ENCODE measurements at regions not wholly inside any gene's neighbourhood (a gene's known extent, or its start where the extent isn't known, plus 50 kb on each side); places are given as distances from the start of the nearest gene placed in this dataset.
"Not testable (repeated sequence)": the region's sequence is repeated elsewhere in the genome, so short reads cannot be mapped to it uniquely, and the experiment has no call there.

GRCh38 chr3:90086297-90086696 is 978.9 kb downstream of the EPHA3 start:
- not testable (repeated sequence) for DNase-seq

DNA sequence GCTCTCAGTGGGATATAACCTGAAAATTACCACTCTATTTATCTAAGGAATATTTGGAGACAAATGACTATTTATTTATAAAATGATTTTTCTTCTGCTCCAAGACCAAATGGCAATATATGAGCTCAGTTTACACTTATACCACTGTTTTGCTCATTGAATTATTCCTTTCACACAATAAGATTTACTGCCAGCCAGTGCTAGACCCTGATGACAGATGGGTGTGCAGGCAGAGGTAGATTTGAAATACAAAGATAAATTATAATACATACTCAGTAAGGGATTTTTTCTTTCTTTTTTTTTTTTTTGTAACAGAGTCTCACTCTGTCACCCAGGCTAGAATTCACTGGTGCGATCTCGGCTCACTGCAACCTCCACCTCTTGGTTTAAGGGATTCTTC is 980.3 kb downstream of the EPHA3 start:
- DNase-seq: no peak

DNA sequence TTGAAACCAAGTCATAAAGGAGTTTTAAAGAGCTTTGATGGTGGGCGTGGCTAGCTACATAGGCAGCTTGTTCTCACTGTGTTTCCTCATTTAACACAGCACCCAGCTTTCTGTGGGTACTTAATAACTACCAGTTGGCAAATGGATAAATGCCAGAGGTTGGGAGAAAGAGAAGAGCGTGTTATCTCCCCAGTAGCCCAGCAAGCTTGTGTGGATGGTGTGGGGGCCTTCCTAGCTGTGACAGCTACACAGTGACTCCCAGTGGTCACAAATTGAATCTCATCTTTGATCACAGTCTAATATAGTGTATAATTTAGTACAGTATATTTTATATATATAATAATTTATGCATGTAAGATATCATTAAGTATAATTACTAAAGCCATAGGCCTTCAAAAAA is 984.1 kb downstream of the EPHA3 start:
- DNase-seq: peak; percentile 45 to 62

GRCh38 chr3:90092994-90093393 is 985.6 kb downstream of the EPHA3 start:
- DNase-seq: peak; percentile 1 to 36

DNA sequence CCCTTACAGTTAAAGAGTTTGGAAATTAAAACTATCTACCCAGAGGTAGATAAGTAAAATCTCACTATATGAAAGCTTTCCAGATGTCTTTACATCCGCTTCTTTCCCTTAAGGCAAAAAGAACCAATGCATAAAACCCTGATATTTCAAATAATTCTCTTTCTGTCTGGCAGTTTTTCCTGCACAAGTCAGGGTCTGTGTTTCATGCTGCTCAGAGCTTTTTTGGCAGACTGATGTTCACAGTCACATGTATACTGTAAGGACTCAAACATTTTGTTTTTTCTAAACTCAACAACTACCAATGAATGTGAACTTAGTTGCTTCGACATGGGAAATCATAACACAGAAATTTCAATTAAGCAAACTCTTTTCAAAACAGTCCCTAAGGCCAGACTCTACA is 988.4 kb downstream of the EPHA3 start:
- no peak for DNase-seq

DNA sequence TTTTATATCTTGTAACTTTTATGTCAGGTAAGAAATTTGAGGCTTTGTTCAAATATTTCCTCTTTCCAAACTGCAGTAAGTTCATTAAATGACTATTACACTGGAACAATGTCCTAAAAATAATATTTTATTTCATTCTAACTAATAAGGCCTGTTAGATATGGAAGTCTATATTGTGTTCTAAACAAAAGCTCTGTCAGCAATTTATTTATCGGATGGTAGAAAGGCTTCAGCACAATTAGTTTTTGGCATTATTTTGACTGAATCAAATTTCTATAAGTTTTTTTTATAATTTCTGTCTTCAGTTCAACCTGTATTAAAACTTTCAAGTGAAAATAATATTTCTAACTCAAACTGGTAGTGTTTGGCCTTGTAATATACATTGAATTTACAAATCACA is 992.1 kb downstream of the EPHA3 start:
- no peak for DNase-seq

DNA sequence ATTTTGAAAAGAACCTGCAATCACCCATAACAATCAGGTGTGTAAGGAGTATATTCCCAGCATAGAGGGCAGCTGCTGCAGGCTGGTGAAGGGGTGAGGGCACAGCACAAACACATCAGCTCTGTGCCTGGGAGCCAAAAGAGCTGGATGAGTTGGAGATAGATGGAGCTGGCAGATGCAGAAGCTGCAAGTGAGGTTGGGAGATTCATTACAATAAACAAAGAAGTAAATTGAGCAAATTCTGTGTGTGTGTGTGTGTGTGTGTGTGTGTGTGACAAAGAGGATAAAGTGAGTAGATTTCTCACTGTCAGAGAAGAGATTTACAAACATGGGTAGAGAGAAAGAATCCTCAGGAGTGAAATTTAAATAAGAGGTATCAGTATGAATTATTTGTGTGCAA is 994.7 kb downstream of the EPHA3 start:
- DNase-seq: no peak

DNA sequence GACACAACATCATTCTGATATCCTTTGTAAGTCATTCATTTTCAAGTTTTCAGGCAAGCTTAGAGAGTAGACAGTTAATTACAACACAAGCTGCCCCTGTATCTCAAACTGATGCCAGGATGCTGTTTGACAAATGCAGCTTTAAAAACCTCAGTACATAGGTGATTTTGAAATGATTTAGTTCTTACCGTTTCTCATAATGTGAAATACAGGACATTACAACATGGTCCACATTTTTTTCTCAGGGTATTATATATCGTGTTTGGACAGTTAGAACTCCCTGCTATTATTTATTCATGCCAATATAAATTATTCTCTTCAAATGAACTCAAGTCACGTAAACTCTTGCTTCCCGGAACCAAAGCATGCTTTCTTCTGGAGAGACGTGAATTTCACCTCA is 1013.9 kb downstream of the EPHA3 start:
- DNase-seq: no peak

- DNase-seq: no peak
Observed at GRCh38 chr3:90128391-90128790, 1021.0 kb downstream of the EPHA3 start.

DNA sequence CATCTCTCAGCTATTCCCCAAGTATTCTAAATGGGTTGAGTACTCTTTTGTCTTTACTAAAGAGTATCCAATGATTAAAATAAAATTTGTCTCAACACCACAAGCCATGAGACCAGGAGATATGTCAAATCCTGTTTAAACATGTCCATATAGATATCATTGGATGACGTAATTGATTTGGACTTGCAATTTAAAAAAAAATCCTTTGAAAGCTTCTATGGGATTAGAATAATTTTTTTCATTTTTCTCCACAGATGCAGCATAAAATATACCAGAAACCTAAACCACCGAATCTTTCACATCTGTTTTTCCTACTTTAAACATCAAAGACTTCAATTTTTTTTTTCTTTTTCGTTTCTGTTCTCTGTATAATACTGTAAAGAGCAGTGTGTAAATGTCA is 1022.3 kb downstream of the EPHA3 start:
- DNase-seq: no peak

GRCh38 chr3:90132197-90132596 is 1024.8 kb downstream of the EPHA3 start:
- DNase-seq: no peak

DNA sequence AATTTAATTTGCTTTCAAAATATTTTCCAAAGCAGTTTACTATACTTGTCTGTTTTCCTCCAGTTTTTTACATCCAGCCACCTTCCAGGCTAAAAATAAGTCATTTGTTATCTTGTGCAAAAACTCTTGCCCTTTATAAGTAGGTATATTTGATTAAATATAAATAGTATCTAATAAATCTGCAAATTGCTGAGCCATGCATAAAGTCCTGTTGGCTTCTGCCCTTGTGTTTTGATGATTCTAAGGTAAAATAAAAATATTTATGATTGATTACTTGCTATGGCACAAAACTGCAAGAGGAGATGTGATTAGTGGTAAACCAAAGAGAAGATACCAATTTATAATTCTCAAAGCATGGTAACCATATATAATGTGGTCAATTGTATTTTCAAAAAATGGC is 1026.7 kb downstream of the EPHA3 start:
- no peak for DNase-seq

DNA sequence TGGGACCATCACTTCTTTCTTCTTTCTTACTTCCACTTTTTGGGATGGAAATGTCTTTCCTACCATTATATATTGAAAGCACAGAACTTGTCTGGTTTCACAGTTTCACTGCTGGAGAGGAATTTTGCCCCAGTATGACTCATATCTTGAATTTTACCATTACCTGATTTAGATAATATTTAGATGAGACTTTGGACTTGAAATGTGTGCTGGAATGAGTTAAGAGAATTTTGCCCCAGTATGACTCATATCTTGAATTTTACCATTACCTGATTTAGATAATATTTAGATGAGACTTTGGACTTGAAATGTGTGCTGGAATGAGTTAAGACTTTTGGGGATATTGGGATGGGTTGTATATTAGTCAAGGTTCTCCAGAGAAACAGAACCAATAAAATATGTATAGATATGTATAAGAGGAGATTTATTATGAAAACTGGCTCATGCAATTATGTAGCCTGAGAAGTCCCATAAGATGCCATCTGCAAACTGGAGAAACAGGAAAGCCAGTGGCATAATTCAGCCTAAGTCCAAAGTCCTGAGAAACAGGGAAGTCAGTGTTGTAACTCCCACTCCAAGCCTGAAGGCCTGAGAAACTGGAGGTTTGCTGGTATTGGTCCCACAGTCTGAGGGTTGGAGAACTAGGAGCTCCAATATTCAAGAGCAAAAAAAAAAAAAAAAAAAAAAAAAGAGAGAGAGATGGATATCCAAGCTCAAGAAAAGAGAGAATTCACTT is 1029.2 kb downstream of the EPHA3 start:
- DNase-seq: no peak

DNA sequence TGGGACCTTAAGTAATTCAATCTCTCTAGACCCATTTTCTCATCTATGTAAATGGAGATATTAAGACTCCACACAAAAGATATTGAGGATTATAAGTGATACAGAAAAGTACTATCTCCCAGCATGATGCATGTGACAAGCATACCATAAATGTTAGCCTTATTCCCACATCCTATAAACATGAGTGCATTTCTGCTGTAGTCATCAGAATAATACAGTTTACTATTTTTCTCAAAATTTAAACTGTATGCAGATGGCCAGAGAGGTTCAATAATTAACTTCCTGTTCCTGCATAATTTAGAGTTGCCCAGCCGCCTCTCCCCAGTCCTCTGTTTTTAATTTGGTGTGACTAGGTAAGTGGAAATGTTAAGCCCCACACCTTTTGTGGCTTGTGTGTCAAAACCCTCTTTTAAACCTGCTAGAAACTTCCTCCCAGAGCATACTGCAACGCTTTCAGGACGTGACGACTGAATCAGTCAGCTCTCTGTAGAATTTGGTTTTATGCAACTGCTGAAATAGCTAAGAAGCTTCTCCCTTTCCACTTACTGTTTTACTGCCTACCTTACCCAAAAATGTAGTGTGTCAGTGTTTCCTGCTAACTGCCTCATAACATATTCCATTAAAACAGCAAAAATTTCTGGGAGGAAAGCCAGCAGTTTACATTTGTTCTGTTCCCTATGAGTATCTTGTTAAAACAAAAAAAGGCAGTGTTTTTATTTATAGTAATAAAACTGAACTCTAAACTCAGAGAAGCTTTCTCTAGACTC is 1037.9 kb downstream of the EPHA3 start:
- DNase-seq: no peak

DNA sequence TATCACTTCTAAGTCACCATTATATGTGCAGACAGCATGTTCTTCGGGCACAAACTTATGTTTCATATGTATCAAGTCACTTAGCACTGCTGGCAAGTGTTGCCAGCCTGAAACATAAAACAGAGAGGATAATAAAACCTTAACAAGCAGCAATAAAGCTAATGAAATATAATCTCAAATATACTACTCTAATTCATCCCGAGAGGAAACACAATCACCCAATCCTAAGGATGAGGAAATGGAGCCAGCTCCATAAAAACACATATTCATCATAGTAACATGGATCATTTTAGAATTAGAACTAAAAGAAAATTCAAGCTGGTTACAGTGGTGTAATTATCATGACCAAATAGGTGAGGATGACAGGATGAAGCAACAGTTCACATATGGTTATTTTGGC is 1072.7 kb downstream of the EPHA3 start:
- no peak for DNase-seq

DNA sequence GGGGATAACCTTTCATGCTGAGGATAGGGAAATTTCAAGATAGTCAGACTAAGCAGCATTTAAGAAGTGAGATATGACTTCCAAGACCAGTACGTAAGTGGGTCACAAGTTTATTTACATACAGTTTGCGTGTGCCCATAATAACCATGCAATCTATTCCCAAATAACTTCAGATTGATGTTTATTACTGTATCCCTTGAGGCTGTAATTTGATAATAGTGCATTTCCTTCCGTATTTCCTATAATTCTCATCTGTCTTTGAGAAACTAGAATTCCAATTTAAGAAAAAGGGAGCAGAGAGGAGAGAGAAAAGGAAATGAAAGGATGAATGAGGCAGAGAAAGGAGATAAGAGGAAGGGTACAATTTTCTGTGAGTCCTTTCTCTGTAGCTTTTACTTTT is 1073.1 kb downstream of the EPHA3 start:
- DNase-seq: no peak

DNA sequence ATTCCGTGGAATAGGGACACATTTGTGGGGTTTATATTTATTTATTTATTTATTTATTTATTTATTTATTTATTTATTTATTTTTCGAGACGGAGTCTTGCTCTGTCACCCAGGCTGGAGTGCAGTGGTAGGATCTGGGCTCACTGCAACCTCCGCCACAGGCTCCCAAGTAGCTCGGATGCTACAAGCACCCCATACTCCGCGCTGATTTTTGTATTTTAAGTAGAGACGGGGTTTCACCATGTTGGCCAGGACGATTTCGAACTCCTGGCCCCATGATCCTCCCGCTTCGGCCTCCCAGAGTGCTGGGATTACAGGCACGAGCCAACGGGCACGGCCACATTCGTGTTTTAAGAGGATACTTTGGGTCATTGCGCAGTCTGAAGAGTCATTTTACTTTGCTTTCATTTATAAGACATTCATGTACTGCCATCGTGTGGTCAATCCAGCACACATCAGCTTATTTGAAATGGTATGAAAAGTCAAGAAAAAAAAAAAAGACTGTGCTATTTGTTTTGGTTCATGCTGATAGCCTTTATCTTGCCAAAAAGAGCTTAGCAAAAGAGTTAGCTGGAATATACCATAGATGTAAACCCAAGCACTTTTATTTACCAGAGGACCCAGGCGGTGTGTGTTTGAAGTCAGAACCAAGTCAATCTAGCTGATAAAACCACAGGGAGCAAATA is 1075.0 kb downstream of the EPHA3 start:
- DNase-seq: peak in 1 of 2 experiments; percentile 31

DNA sequence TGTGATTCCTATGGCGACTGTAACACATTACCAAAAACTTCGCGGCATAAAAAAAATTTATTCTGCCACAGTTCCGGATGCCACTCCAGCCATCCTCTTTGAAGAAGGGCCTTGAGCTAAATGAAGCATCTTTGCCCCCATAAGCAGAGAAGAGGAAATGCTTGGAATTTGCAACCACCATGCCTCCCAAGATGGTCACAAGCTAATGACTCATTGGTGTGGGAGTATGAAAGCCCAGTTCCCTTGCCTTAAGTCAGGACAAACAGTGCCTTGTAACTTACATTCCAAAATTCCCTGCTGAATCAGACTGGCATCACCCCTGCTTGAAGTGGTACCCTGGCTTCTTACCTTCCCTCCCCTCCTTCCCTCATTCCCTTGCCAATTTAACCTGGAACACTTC is 1077.4 kb downstream of the EPHA3 start:
- DNase-seq: no peak

DNA sequence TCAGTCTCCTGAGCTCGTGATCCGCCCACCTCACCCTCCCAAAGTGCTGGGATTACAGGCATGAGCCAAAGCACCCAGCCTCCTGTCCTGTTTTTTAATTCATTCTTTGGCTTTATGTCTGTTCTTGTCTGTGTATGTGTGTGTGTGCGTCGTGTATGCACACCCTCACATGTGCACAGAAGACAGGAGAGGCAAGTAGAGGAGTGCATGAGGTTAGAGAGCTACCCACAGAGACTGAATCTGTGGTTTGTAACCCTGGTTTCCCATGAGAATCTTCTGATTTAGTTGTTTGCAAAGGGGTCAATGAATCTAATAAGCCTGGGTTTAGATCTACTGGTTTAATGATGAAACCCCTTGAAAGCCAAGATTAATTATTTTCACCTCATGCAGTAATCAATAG is 1090.0 kb downstream of the EPHA3 start:
- not testable (repeated sequence) for DNase-seq

DNA sequence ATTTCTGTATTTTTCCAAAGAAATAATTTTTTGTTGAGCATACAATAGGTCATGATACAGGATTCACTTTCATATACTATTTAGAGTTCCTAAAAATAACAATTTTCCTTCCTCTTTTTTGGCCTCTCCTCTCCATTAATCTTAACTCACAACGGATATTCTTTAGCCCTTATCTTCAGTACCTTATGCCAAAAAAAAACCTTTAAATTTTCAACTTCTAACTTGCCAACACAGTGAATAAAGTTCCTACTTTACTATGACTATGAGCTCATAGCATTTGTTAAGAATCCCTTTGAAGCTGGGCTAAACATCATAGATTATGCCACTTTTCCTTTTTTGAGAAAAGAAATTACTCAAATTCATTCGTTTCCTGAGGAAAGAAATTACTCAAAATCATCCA is 1095.5 kb downstream of the EPHA3 start:
- not testable (repeated sequence) for DNase-seq

DNA sequence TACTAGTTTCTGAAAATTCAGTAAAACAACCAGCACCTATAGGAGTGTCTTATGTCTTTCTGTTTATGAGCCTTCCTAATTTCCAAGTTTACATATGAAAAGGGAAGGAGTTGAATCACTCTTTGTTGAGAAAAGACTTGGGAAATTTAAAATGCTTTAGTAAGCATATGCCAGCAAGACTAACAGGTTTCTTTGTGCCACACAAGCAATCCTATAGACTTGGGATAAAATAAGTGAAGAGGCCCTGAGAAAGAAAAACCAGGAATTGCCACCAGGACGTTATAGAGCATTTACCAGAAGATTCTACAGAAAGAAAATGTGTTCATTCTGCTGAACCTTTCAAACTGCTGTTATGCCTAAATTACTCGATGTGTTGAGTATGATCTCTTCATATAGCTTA is 1099.1 kb downstream of the EPHA3 start:
- not testable (repeated sequence) for DNase-seq

GRCh38 chr3:90207353-90208097 is 1100.1 kb downstream of the EPHA3 start:
- not testable (repeated sequence) for DNase-seq

- no peak for DNase-seq
Observed at GRCh38 chr3:90221900-90222299, 1114.5 kb downstream of the EPHA3 start.

Data from NCI-H446 (cell line).